Stromal cell of bone marrow (primary cell): ENCODE measurements at regions not wholly inside any gene's neighbourhood (a gene's known extent, or its start where the extent isn't known, plus 50 kb on each side); places are given as distances from the start of the nearest gene placed in this dataset.

Experiments
- DNase-seq: peaks from one replicate; pipeline ENCODE4 v3.0.0-alpha.2; 2012; ENCODE audit warnings: low read depth

- no peak for DNase-seq
Measured at GRCh38 chr4:23245203-23245832, 552.6 kb downstream of the GBA3 start.

- no peak for DNase-seq
Measured at GRCh38 chr4:23242962-23243361, 550.2 kb downstream of the GBA3 start.

GRCh38 chr4:23241408-23241807 lies 548.7 kb downstream of the GBA3 start:
- DNase-seq = no peak

- DNase-seq = no peak
Measured at GRCh38 chr4:23238848-23239247, 546.1 kb downstream of the GBA3 start.

GRCh38 chr4:23237771-23238170 lies 545.0 kb downstream of the GBA3 start:
- DNase-seq = no peak

- DNase-seq = no peak
Measured at GRCh38 chr4:23235628-23236390, 543.1 kb downstream of the GBA3 start.

- no peak for DNase-seq
Measured at GRCh38 chr4:23234716-23235115, 542.0 kb downstream of the GBA3 start.

- DNase-seq = no peak
Measured at GRCh38 chr4:23234018-23234417, 541.3 kb downstream of the GBA3 start.

- no peak for DNase-seq
Measured at GRCh38 chr4:23233596-23233995, 540.9 kb downstream of the GBA3 start.

GRCh38 chr4:23232987-23233386 lies 540.2 kb downstream of the GBA3 start:
- peak; percentile 4 for DNase-seq

GRCh38 chr4:23225564-23225963 lies 532.8 kb downstream of the GBA3 start:
- DNase-seq = no peak

- no peak for DNase-seq
Measured at GRCh38 chr4:23224684-23225420, 532.1 kb downstream of the GBA3 start.

GRCh38 chr4:23220911-23221310 lies 528.2 kb downstream of the GBA3 start:
- DNase-seq = no peak

- DNase-seq = no peak
Measured at GRCh38 chr4:23219779-23220408, 527.2 kb downstream of the GBA3 start.

GRCh38 chr4:23213198-23213597 lies 520.5 kb downstream of the GBA3 start:
- DNase-seq = no peak

- no peak for DNase-seq
Measured at GRCh38 chr4:23212558-23212957, 519.8 kb downstream of the GBA3 start.

- DNase-seq = no peak
Measured at GRCh38 chr4:23207059-23207458, 514.3 kb downstream of the GBA3 start.

- DNase-seq = no peak
Measured at GRCh38 chr4:23202712-23203247, 510.0 kb downstream of the GBA3 start.

GRCh38 chr4:23194751-23195150 lies 502.0 kb downstream of the GBA3 start:
- no peak for DNase-seq

GRCh38 chr4:23174179-23174578 lies 481.4 kb downstream of the GBA3 start:
- DNase-seq = no peak

GRCh38 chr4:23171976-23172375 lies 479.2 kb downstream of the GBA3 start:
- DNase-seq = peak; percentile 31

- DNase-seq = no peak
Measured at GRCh38 chr4:23169608-23170311, 477.0 kb downstream of the GBA3 start.
